ENCODE measurements at regions not wholly inside any gene's neighbourhood (a gene's known extent, or its start where the extent isn't known, plus 50 kb on each side); places are given as distances from the start of the nearest gene placed in this dataset.

DNA sequence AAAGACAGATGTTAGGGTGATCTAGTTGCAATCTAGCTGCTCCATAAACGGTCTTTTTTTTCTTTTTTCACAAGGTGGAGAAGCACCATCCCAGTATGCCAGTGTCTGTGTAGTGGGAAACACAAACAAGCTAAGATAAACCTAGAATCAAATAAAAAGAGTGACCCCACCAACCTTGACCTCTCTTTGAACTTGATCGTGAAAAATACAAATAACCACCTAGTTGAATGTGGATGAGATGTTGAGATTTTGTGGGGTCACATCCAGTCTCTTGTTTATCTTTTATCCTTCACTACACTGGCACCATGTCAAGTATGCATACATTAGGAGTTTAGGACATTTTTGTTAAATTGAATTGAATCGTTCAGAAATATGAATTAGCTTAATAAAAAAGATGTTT, 194.6 kb upstream of the EYA4 start:
- TF ChIP-seq, protein P1, sequence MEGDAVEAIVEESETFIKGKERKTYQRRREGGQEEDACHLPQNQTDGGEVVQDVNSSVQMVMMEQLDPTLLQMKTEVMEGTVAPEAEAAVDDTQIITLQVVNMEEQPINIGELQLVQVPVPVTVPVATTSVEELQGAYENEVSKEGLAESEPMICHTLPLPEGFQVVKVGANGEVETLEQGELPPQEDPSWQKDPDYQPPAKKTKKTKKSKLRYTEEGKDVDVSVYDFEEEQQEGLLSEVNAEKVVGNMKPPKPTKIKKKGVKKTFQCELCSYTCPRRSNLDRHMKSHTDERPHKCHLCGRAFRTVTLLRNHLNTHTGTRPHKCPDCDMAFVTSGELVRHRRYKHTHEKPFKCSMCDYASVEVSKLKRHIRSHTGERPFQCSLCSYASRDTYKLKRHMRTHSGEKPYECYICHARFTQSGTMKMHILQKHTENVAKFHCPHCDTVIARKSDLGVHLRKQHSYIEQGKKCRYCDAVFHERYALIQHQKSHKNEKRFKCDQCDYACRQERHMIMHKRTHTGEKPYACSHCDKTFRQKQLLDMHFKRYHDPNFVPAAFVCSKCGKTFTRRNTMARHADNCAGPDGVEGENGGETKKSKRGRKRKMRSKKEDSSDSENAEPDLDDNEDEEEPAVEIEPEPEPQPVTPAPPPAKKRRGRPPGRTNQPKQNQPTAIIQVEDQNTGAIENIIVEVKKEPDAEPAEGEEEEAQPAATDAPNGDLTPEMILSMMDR (IDR thresholded peaks at IDR 0.05), result no peak
- TF ChIP-seq ZFX (IDR thresholded peaks at IDR 0.05; ENCODE audit: borderline replicate concordance), result no peak

Data from 22Rv1 (cell line).